Breast epithelium (tissue), 3 donors: ENCODE measurements at regions not wholly inside any gene's neighbourhood (a gene's known extent, or its start where the extent isn't known, plus 50 kb on each side); places are given as distances from the start of the nearest gene placed in this dataset.

Experiments
- CTCF ChIP-seq, 3 donors: fragments of 450-650 bp; IDR thresholded peaks; one replicate each; pipeline ENCODE4 v1.5.1; 2016 to 2017; ENCODE audit warnings: antibody characterized with exemption in 3 of 3, mild to moderate bottlenecking in 3 of 3, moderate library complexity in 3 of 3
- POLR2A ChIP-seq: fragments of 450-650 bp; IDR thresholded peaks from one replicate; pipeline ENCODE4 v1.6.1; 2016; ENCODE audit warnings: antibody characterized with exemption, mild to moderate bottlenecking, moderate library complexity
- POLR2AphosphoS5 ChIP-seq, 3 donors: sonication (generic); formaldehyde crosslinking; IDR thresholded peaks; one replicate each; pipeline ENCODE4 v1.6.1; 2017; ENCODE audit warnings: antibody characterized with exemption in 3 of 3

- TF ChIP-seq POLR2AphosphoS5 (IDR thresholded peaks at IDR 0.05) (no peak), CTCF (IDR thresholded peaks at IDR 0.05) (no peak), POLR2A (no peak)
These were observed 298.9 kb downstream of the ZSWIM6 start for GRCh38 chr5:61630908-61631307.
